ENCODE measurements at regions not wholly inside any gene's neighbourhood (a gene's known extent, or its start where the extent isn't known, plus 50 kb on each side); places are given as distances from the start of the nearest gene placed in this dataset.
"Not testable (repeated sequence)": the region's sequence is repeated elsewhere in the genome, so short reads cannot be mapped to it uniquely, and the experiment has no call there.

DNA sequence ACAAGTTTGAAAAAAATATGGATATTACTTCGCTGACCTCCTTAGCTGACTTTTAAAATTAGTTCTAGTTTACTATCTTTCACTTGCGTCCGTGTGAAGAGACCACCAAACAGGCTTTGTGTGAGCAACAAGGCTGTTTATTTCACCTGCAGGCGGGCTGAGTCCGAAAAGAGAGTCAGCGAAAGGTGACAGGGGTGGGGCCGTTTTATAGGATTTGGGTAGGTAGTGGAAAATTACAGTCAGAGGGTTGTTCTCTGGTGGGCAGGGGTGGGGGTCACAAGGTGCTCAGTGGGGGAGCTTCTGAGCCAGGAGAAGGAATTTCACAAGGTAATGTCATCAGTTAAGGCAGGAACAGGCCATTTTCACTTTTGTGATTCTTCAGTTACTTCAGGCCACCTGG lies 203.7 kb downstream of the POM121L12 start:
- H3K4me1 ChIP-seq (ENCODE audit: control insufficient read depth, insufficient read depth, low read length, poor library complexity, severe bottlenecking); H3K9me3 ChIP-seq (ENCODE audit: control insufficient read depth in 2 of 2, low read length in 2 of 2); ATAC-seq (ENCODE audit: low read depth in 2 of 2): not testable (repeated sequence)

DNA sequence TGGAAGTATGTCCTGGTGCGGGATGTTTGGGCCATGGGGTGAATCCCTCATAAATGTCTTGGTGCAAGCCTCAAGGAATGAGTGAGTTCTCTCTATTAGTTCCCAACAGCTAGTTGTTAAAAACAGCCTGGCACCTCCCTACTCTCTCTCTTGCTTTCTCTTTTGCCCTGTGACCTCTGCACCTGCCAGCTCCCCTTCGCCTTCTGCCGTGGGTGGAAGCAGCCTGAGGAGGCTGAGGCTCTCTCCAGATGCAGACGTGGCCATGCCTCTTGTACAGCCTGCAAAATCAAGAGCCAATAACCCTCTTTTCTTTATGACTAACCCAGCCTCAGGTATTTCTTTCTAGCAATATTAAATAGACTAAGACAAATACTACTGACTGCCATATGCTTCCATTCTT lies 210.3 kb downstream of the POM121L12 start:
- no peak for DNase-seq
- peaks cover 2 to 8% of the 10 kb centered on the region in 2 experiments for H3K9me3 ChIP-seq (ENCODE audit: control insufficient read depth in 2 of 2, low read length in 2 of 2)
- ATAC-seq (ENCODE audit: low read depth in 2 of 2), result no peak
- H3K4me1 ChIP-seq (ENCODE audit: control insufficient read depth, insufficient read depth, low read length, poor library complexity, severe bottlenecking), result no peaks in the 10 kb centered on the region
- no peak overlapping the region for H3K4me3 ChIP-seq (ENCODE audit: low read depth, low read length)
- Mint-ChIP-seq H3K9me3 (peaks cover 0 to 21% (median 7%) of the 10 kb centered on the region in 7 donors), H3K36me3 (no peaks in the 10 kb centered on the region), H3K4me3 (no peak overlapping the region), H3K27ac (no peak overlapping the region), H3K4me1 (no peaks in the 10 kb centered on the region), H3K27me3 (no peaks in the 10 kb centered on the region)
- H3K27ac ChIP-seq (ENCODE audit: insufficient read depth, low read length, poor library complexity, severe bottlenecking), result no peak overlapping the region
- no peaks in the 10 kb centered on the region for H3K27me3 ChIP-seq (ENCODE audit: control insufficient read depth, insufficient read depth, low read length)
- H3K36me3 ChIP-seq (ENCODE audit: control insufficient read depth, insufficient read depth, low read length), result no peaks in the 10 kb centered on the region

More for the DNA sequence above, 203.7 kb downstream of the POM121L12 start:
- not testable (repeated sequence) for DNase-seq; H3K4me3 Mint-ChIP-seq; H3K4me3 ChIP-seq (ENCODE audit: low read depth, low read length); H3K36me3 Mint-ChIP-seq; H3K27ac Mint-ChIP-seq; H3K36me3 ChIP-seq (ENCODE audit: control insufficient read depth, insufficient read depth, low read length); H3K27ac ChIP-seq (ENCODE audit: insufficient read depth, low read length, poor library complexity, severe bottlenecking); H3K27me3 Mint-ChIP-seq; H3K4me1 Mint-ChIP-seq; H3K27me3 ChIP-seq (ENCODE audit: control insufficient read depth, insufficient read depth, low read length)
- peaks cover 0 to 19% (median 7%) of the 10 kb centered on the region in 7 donors for H3K9me3 Mint-ChIP-seq

DNA sequence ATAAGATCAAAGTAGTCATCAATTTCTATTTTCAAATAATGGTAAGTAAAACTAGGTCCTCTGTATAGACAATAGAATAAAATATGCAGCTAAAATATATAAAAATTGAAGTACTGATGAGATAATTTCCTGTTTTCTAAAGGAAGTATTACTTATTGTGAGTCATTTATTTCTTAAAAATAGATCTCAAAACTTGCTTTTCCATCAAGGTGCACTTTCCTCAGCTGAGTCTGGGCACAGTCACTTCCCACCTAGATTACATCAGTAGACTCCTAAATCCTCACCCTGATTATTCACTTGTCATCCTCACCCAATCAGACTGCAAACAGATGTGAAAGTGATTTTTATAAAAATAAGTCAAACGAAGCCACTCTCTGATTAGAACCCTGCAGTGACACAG lies 211.5 kb downstream of the POM121L12 start:
- no peak overlapping the region for H3K4me3 ChIP-seq (ENCODE audit: low read depth, low read length)
- peaks cover 0 to 8% of the 10 kb centered on the region in 2 experiments for H3K9me3 ChIP-seq (ENCODE audit: control insufficient read depth in 2 of 2, low read length in 2 of 2)
- H3K4me1 ChIP-seq (ENCODE audit: control insufficient read depth, insufficient read depth, low read length, poor library complexity, severe bottlenecking), result no peaks in the 10 kb centered on the region
- H3K27ac ChIP-seq (ENCODE audit: insufficient read depth, low read length, poor library complexity, severe bottlenecking), result no peak overlapping the region
- Mint-ChIP-seq H3K36me3 (no peaks in the 10 kb centered on the region), H3K27ac (no peak overlapping the region), H3K27me3 (no peaks in the 10 kb centered on the region), H3K9me3 (peaks cover 0 to 13% (median 4%) of the 10 kb centered on the region in 7 donors), H3K4me1 (no peaks in the 10 kb centered on the region), H3K4me3 (no peak overlapping the region)
- ATAC-seq (ENCODE audit: low read depth in 2 of 2), result no peak
- H3K27me3 ChIP-seq (ENCODE audit: control insufficient read depth, insufficient read depth, low read length), result no peaks in the 10 kb centered on the region
- no peaks in the 10 kb centered on the region for H3K36me3 ChIP-seq (ENCODE audit: control insufficient read depth, insufficient read depth, low read length)
- no peak for DNase-seq

DNA sequence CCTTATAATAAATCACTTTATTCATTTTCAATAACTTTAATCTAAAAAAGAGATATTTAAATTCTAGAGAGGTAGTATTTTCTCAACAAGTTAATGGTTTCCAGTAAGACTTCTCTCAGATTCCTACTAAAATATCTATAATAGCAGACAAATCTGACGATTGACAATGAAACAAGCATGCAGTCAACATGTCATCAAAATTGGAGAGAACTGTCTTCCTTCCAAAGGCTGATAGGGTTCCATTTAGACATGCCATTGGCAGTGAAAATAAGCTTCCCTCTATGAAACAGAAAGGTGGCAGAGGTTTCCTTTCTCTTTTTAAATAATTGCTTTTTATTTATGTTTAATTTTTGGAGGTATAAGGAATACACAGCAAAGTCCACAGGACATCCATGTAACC lies 217.1 kb downstream of the POM121L12 start:
- Histone ChIP-seq H3K4me1 (ENCODE audit: control insufficient read depth, insufficient read depth, low read length, poor library complexity, severe bottlenecking) (no peaks in the 10 kb centered on the region), H3K4me3 (ENCODE audit: low read depth, low read length) (no peak overlapping the region), H3K27ac (ENCODE audit: insufficient read depth, low read length, poor library complexity, severe bottlenecking) (no peak overlapping the region), H3K27me3 (ENCODE audit: control insufficient read depth, insufficient read depth, low read length) (no peaks in the 10 kb centered on the region), H3K9me3 (ENCODE audit: control insufficient read depth in 2 of 2, low read length in 2 of 2) (peaks cover 0 to 12% of the 10 kb centered on the region in 2 experiments), H3K36me3 (ENCODE audit: control insufficient read depth, insufficient read depth, low read length) (no peaks in the 10 kb centered on the region)
- Mint-ChIP-seq H3K27ac (no peak overlapping the region), H3K9me3 (peaks cover 0 to 17% (median 6%) of the 10 kb centered on the region in 7 donors), H3K27me3 (no peaks in the 10 kb centered on the region), H3K4me3 (no peak overlapping the region), H3K36me3 (no peaks in the 10 kb centered on the region), H3K4me1 (no peaks in the 10 kb centered on the region)
- ATAC-seq (ENCODE audit: low read depth in 2 of 2) (no peak), DNase-seq (no peak)

DNA sequence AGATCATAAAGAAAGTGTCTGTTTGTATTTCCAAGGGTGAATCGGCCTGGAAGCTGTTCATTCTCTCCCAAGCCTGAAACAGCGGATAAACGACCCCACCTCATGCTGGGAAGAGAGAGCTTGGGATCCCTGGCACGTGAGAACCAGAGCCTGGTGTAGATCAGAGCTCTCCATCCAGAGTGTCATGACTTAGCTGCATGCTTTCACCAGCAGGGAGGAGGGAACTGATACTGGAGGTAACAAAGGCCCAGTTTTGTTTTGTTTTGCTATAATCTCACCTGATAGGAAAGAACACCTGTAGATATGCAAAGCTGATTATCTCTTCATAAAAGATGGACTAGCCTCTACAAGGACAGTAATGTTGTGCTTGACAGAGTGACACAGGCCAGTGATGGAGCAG lies 236.6 kb downstream of the POM121L12 start:
- Histone ChIP-seq H3K4me3 (ENCODE audit: low read depth, low read length) (no peak overlapping the region), H3K27me3 (ENCODE audit: control insufficient read depth, insufficient read depth, low read length) (no peaks in the 10 kb centered on the region), H3K4me1 (ENCODE audit: control insufficient read depth, insufficient read depth, low read length, poor library complexity, severe bottlenecking) (no peaks in the 10 kb centered on the region), H3K27ac (ENCODE audit: insufficient read depth, low read length, poor library complexity, severe bottlenecking) (no peak overlapping the region), H3K9me3 (ENCODE audit: control insufficient read depth in 2 of 2, low read length in 2 of 2) (peaks cover 7 to 9% of the 10 kb centered on the region in 2 experiments), H3K36me3 (ENCODE audit: control insufficient read depth, insufficient read depth, low read length) (no peaks in the 10 kb centered on the region)
- Mint-ChIP-seq H3K4me3 (no peak overlapping the region), H3K36me3 (no peaks in the 10 kb centered on the region), H3K27ac (no peak overlapping the region), H3K27me3 (no peaks in the 10 kb centered on the region), H3K4me1 (no peaks in the 10 kb centered on the region), H3K9me3 (peaks cover 0 to 40% (median 9%) of the 10 kb centered on the region in 7 donors)
- DNase-seq (no peak), ATAC-seq (ENCODE audit: low read depth in 2 of 2) (no peak)

DNA sequence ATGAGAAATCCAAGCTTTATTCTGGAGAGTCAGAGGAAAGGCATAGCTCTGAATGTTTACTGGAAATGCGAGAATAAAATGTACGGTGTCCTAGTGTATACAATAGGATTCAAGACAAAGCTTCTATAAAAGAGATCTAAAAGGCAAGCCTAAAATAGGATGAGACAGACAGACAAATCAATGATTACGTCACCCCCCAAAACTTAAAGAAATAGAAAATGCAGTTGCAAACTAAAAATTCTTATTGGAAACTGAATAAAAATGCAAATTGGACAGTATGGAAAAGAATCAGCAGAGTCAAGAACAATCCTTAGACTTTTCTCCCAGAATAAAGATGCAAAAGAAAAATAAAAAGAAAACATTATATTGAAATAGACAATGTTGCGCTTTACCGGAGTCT lies 245.9 kb downstream of the POM121L12 start:
- Histone ChIP-seq H3K36me3 (ENCODE audit: control insufficient read depth, insufficient read depth, low read length) (no peaks in the 10 kb centered on the region), H3K4me3 (ENCODE audit: low read depth, low read length) (no peak overlapping the region), H3K27ac (ENCODE audit: insufficient read depth, low read length, poor library complexity, severe bottlenecking) (no peak overlapping the region), H3K4me1 (ENCODE audit: control insufficient read depth, insufficient read depth, low read length, poor library complexity, severe bottlenecking) (no peaks in the 10 kb centered on the region), H3K27me3 (ENCODE audit: control insufficient read depth, insufficient read depth, low read length) (no peaks in the 10 kb centered on the region), H3K9me3 (ENCODE audit: control insufficient read depth in 2 of 2, low read length in 2 of 2) (no peaks in the 10 kb centered on the region)
- no peak for ATAC-seq (ENCODE audit: low read depth in 2 of 2)
- no peaks in the 10 kb centered on the region for H3K36me3 Mint-ChIP-seq
- no peak overlapping the region for H3K27ac Mint-ChIP-seq
- peaks cover 2 to 31% (median 13%) of the 10 kb centered on the region in 7 donors for H3K9me3 Mint-ChIP-seq
- H3K4me1 Mint-ChIP-seq, result no peaks in the 10 kb centered on the region
- H3K4me3 Mint-ChIP-seq, result no peak overlapping the region
- no peaks in the 10 kb centered on the region for H3K27me3 Mint-ChIP-seq
- no peak for DNase-seq

DNA sequence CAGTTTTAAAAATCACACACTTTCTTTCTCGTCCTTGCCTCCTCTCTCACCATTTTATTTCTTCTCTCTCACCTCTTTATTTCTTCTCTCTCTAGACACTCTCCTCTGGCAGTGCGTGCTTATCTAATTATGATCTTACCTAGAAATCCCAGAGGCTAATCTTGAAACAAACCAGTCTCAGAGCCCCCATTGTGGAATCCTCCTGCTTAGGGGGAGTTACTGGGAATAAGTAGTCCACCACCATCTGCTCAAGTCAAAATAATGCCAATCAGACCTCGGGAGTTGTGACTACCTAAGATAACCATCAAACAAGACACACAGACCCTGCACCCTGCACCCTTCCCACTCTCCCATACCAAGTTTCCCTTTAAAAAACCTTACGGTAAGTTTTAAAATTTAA lies 256.9 kb downstream of the POM121L12 start:
- H3K9me3 Mint-ChIP-seq, result peaks cover 6 to 31% (median 16%) of the 10 kb centered on the region in 7 donors
- DNase-seq, result no peak
- H3K4me3 Mint-ChIP-seq, result no peak overlapping the region

DNA sequence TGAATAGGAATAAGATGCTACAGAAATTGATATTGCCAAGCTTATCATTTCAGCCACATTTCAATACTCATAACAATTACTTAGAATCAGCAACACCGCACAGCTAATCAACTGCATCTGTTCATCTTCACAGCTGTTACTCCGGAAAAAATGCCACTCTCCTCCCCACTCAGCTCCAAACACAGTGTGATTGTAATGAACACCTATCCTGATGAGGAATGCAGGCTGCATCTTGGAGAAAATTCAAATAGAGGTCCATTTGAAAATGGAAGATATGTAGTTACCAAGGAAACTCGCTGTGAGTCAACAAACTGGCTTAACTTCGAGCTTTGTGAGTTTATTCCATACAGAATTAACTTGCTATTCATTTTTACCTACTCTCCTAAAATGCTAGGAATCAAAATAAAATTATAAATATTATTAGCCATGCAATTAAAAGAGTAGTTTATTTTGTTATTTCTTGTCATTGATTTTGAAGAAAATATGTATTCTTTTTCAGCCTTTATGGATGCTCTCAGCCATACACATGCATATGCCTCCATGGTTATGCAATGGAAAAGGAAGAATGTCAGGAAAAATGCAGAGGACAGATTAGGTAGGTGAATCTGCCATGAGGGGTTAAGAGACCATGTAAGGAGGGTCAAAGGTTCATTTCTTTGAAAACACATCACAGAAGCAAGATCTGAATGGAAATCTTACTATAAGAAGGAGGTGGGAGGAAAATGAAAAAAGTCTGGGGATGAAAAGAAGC lies 267.2 kb downstream of the POM121L12 start:
- ATAC-seq (ENCODE audit: low read depth in 2 of 2) (no peak), DNase-seq (no peak)
- H3K36me3 ChIP-seq (ENCODE audit: control insufficient read depth, insufficient read depth, low read length), result no peaks in the 10 kb centered on the region
- no peaks in the 10 kb centered on the region for H3K27me3 ChIP-seq (ENCODE audit: control insufficient read depth, insufficient read depth, low read length)
- no peak overlapping the region for H3K4me3 Mint-ChIP-seq
- no peaks in the 10 kb centered on the region for H3K36me3 Mint-ChIP-seq
- H3K27ac Mint-ChIP-seq, result no peak overlapping the region
- no peaks in the 10 kb centered on the region for H3K4me1 Mint-ChIP-seq
- H3K4me1 ChIP-seq (ENCODE audit: control insufficient read depth, insufficient read depth, low read length, poor library complexity, severe bottlenecking), result no peaks in the 10 kb centered on the region
- peaks cover 2 to 23% (median 8%) of the 10 kb centered on the region in 7 donors for H3K9me3 Mint-ChIP-seq
- no peak overlapping the region for H3K4me3 ChIP-seq (ENCODE audit: low read depth, low read length)
- H3K9me3 ChIP-seq (ENCODE audit: control insufficient read depth in 2 of 2, low read length in 2 of 2), result peaks cover 0 to 12% of the 10 kb centered on the region in 2 experiments
- H3K27ac ChIP-seq (ENCODE audit: insufficient read depth, low read length, poor library complexity, severe bottlenecking), result no peak overlapping the region
- H3K27me3 Mint-ChIP-seq, result no peaks in the 10 kb centered on the region

More for the DNA sequence above, 256.9 kb downstream of the POM121L12 start:
- no peak overlapping the region for H3K27ac ChIP-seq (ENCODE audit: insufficient read depth, low read length, poor library complexity, severe bottlenecking)
- H3K4me3 ChIP-seq (ENCODE audit: low read depth, low read length), result no peak overlapping the region
- no peak overlapping the region for H3K27ac Mint-ChIP-seq
- peaks cover 5 to 11% of the 10 kb centered on the region in 2 experiments for H3K9me3 ChIP-seq (ENCODE audit: control insufficient read depth in 2 of 2, low read length in 2 of 2)
- no peaks in the 10 kb centered on the region for H3K27me3 Mint-ChIP-seq
- no peaks in the 10 kb centered on the region for H3K36me3 Mint-ChIP-seq
- no peaks in the 10 kb centered on the region for H3K4me1 ChIP-seq (ENCODE audit: control insufficient read depth, insufficient read depth, low read length, poor library complexity, severe bottlenecking)
- ATAC-seq (ENCODE audit: low read depth in 2 of 2), result no peak
- no peaks in the 10 kb centered on the region for H3K36me3 ChIP-seq (ENCODE audit: control insufficient read depth, insufficient read depth, low read length)
- H3K27me3 ChIP-seq (ENCODE audit: control insufficient read depth, insufficient read depth, low read length), result no peaks in the 10 kb centered on the region
- H3K4me1 Mint-ChIP-seq, result no peaks in the 10 kb centered on the region
